Spleen (tissue), 11 donors: ENCODE measurements at regions not wholly inside any gene's neighbourhood (a gene's known extent, or its start where the extent isn't known, plus 50 kb on each side); places are given as distances from the start of the nearest gene placed in this dataset.

Experiments
- DNase-seq: peaks from one replicate; pipeline ENCODE4 v3.0.0-alpha.2; 2020
- H3K27ac ChIP-seq, 8 donors: fragments of 200-600 bp; sonication (generic) in 7 of 8; 1 replicate in 4 of 8; 2 replicates in 4 of 8; pipeline versions ENCODE4 v1.5.0 to v1.8.0; 2016 to 2021; ENCODE audit warnings: inconsistent platforms in 4 of 8, mild to moderate bottlenecking in 4 of 8, moderate library complexity in 1 of 8
- H3K27me3 ChIP-seq, 7 donors: fragments of 200-600 bp; sonication (generic) in 6 of 7; replicated peaks in 1 of 7; 1 replicate in 4 of 7; 2 replicates in 3 of 7; pipeline versions ENCODE4 v1.5.0 to v1.8.0; 2016 to 2021; ENCODE audit warnings: inconsistent platforms in 3 of 7, mild to moderate bottlenecking in 1 of 7
- H3K36me3 ChIP-seq, 6 donors: fragments of 200-600 bp; sonication (generic) in 5 of 6; 1 replicate in 4 of 6; 2 replicates in 2 of 6; pipeline versions ENCODE4 v1.5.0 to v1.8.0; 2016 to 2021; ENCODE audit warnings: inconsistent platforms in 2 of 6
- H3K4me1 ChIP-seq, 6 donors: fragments of 200-600 bp; sonication (generic) in 5 of 6; 1 replicate in 3 of 6; 2 replicates in 3 of 6; pipeline versions ENCODE4 v1.5.0 to v1.8.0; 2016 to 2021; ENCODE audit warnings: inconsistent platforms in 3 of 6
- H3K4me3 ChIP-seq, 8 donors: fragments of 200-600 bp; sonication (generic) in 7 of 8; 1 replicate in 4 of 8; 2 replicates in 4 of 8; pipeline versions ENCODE4 v1.5.0 to v1.8.0; 2016 to 2021; ENCODE audit warnings: inconsistent platforms in 4 of 8, mild to moderate bottlenecking in 4 of 8, moderate library complexity in 2 of 8
- H3K9me3 ChIP-seq, 8 donors: fragments of 200-600 bp; sonication (generic) in 7 of 8; 1 replicate in 4 of 8; 2 replicates in 4 of 8; pipeline versions ENCODE4 v1.5.0 to v1.8.0; 2016 to 2021; ENCODE audit warnings: inconsistent platforms in 4 of 8
- CTCF ChIP-seq, 11 experiments: fragments of 200-600 bp in 7 of 11; fragments of 450-650 bp in 4 of 11; sonication (generic) in 4 of 11; IDR thresholded peaks in 8 of 11; conservative IDR thresholded peaks in 3 of 11; 1 replicate in 7 of 11; 2 replicates in 4 of 11; pipeline versions ENCODE4 v1.4.0 to v1.8.0; 2016 to 2021; ENCODE audit warnings: antibody characterized with exemption in 11 of 11, inconsistent platforms in 4 of 11, mild to moderate bottlenecking in 1 of 11
- POLR2A ChIP-seq, 3 donors: fragments of 450-650 bp; IDR thresholded peaks; one replicate each; pipeline ENCODE4 v1.5.1; 2017; ENCODE audit warnings: antibody characterized with exemption in 3 of 3, mild to moderate bottlenecking in 1 of 3
- POLR2AphosphoS5 ChIP-seq, 3 donors: sonication (generic); formaldehyde crosslinking; IDR thresholded peaks; one replicate each; pipeline ENCODE4 v1.5.1; 2017; ENCODE audit warnings: antibody characterized with exemption in 3 of 3
- WGBS, 5 donors: extraction: QIAGEN DNeasy Blood & Tissue Kit in 3 of 5; methylation state at CpG; one replicate each; pipeline versions ENCODE4 v1.1.5 to v1.1.7; 2013 to 2018; 5-methylcytosine and 5-hydroxymethylcytosine counted together
- intact Hi-C: fragments of 100-400 bp; cut with DNase I; formaldehyde crosslinking; loops from one replicate; pipeline ENCODE4 v1.15.0; 2023; ENCODE audit warnings: low total_unique reads
- donor health status: healthy with polysubstance abuse.
- donor health status: DM: no; HTN: no; CAD: no; lungs with moderate emphysema.
- donor health status: DM: no; HTN: no; CAD: no.
- donor health status: Bipolar disorder and iron deficiency.
- donor health status: healthy.
- donor health status: DM: no; HTN: no; CAD: no.
- donor health status: DM: yes; HTN: yes; CAD: no.

- WGBS, 5 donors = 62 to 84% (median 76%) methylated on average over 6 of the region's 6 CpGs
- intact Hi-C loops = no loop called here
Measured at GRCh38 chr6:1117530-1118286, 194.2 kb upstream of the FOXQ1 start.

GRCh38 chr6:1116149-1116548 is 195.7 kb upstream of the FOXQ1 start:
- 80 to 87% (median 83%) methylated on average over 3 of the region's 3 CpGs for WGBS, 5 donors

More at GRCh38 chr6:1117530-1118286, 194.2 kb upstream of the FOXQ1 start:
- DNase-seq = no peak
- Histone ChIP-seq H3K36me3 (no peaks in the 10 kb centered on the region), H3K9me3 (no peaks in the 10 kb centered on the region), H3K27me3 (peaks cover 0 to 17% (median 0%) of the 10 kb centered on the region in 7 donors), H3K4me3 (no peak overlapping the region), H3K4me1 (no peaks in the 10 kb centered on the region), H3K27ac (no peak overlapping the region)
- TF ChIP-seq POLR2AphosphoS5 (IDR thresholded peaks at IDR 0.05) (no peak), POLR2A (IDR thresholded peaks at IDR 0.05) (no peak), CTCF (IDR thresholded peaks at IDR 0.05 in 8 of 11, conservative IDR thresholded peaks at IDR 0.05 in 3 of 11) (no peak)

GRCh38 chr6:1113916-1114540 is 197.9 kb upstream of the FOXQ1 start:
- H3K27me3 ChIP-seq = peaks cover 0 to 27% (median 0%) of the 10 kb centered on the region in 7 donors
- intact Hi-C loops = no loop called here
- no peaks in the 10 kb centered on the region for H3K36me3 ChIP-seq
- WGBS, 5 donors = 74 to 82% (median 79%) methylated on average over 7 of the region's 7 CpGs
- H3K27ac ChIP-seq = no peak overlapping the region
- H3K4me3 ChIP-seq = no peak overlapping the region
- H3K4me1 ChIP-seq = no peaks in the 10 kb centered on the region
- H3K9me3 ChIP-seq = no peaks in the 10 kb centered on the region
- DNase-seq = no peak
- no peak for TF ChIP-seq POLR2AphosphoS5 (IDR thresholded peaks at IDR 0.05)
- no peak for TF ChIP-seq CTCF (IDR thresholded peaks at IDR 0.05 in 8 of 11, conservative IDR thresholded peaks at IDR 0.05 in 3 of 11)
- no peak for TF ChIP-seq POLR2A (IDR thresholded peaks at IDR 0.05)

More at GRCh38 chr6:1116149-1116548, 195.7 kb upstream of the FOXQ1 start:
- Histone ChIP-seq H3K4me3 (no peak overlapping the region), H3K9me3 (no peaks in the 10 kb centered on the region), H3K36me3 (no peaks in the 10 kb centered on the region), H3K27ac (no peak overlapping the region), H3K4me1 (no peaks in the 10 kb centered on the region), H3K27me3 (peaks cover 0 to 27% (median 0%) of the 10 kb centered on the region in 7 donors)
- TF ChIP-seq CTCF (IDR thresholded peaks at IDR 0.05 in 8 of 11, conservative IDR thresholded peaks at IDR 0.05 in 3 of 11) (no peak), POLR2AphosphoS5 (IDR thresholded peaks at IDR 0.05) (no peak), POLR2A (IDR thresholded peaks at IDR 0.05) (no peak)
- no peak for DNase-seq
- intact Hi-C loops = no loop called here

- intact Hi-C loops = no loop called here
- Histone ChIP-seq H3K27me3 (peaks cover 0 to 25% (median 0%) of the 10 kb centered on the region in 7 donors), H3K27ac (no peak overlapping the region), H3K4me1 (no peaks in the 10 kb centered on the region), H3K4me3 (no peak overlapping the region), H3K36me3 (no peaks in the 10 kb centered on the region), H3K9me3 (peaks cover 0 to 4% (median 0%) of the 10 kb centered on the region in 8 donors)
- no peak for DNase-seq
- 24 to 45% (median 39%) methylated on average over 6 of the region's 6 CpGs for WGBS, 5 donors
- TF ChIP-seq POLR2A (IDR thresholded peaks at IDR 0.05) = no peak
Measured at GRCh38 chr6:1111361-1111760, 200.5 kb upstream of the FOXQ1 start.
